Upper lobe of left lung (tissue), 6 donors: ENCODE measurements at regions not wholly inside any gene's neighbourhood (a gene's known extent, or its start where the extent isn't known, plus 50 kb on each side); places are given as distances from the start of the nearest gene placed in this dataset.
A peak's percentile ranks its signal among the peaks of the same experiment; 100 is the strongest.
"Not testable (repeated sequence)": the region's sequence is repeated elsewhere in the genome, so short reads cannot be mapped to it uniquely, and the experiment has no call there.

ENCODE experiments used
- ATAC-seq, 2 donors: fragments of 200-7000 bp; cut with Tn5 transposase; one replicate each; pipeline ENCODE4 v1.9.1; 2022; ENCODE audit warnings: mild to moderate bottlenecking in 2 of 2, moderate library complexity in 2 of 2; ENCODE audit not compliant: low FRiP score in 2 of 2
- DNase-seq, 2 donors: peaks; one replicate each; pipeline ENCODE4 v3.0.0-alpha.2; 2019 to 2020
- H3K27ac ChIP-seq, 4 donors: fragments of 200-600 bp; sonication (generic); one replicate each; pipeline ENCODE4 v1.5.1; 2016 to 2019
- H3K27me3 ChIP-seq, 4 donors: fragments of 200-600 bp; sonication (generic); one replicate each; pipeline ENCODE4 v1.5.1; 2017 to 2019
- H3K36me3 ChIP-seq, 4 donors: fragments of 200-600 bp; sonication (generic); one replicate each; pipeline ENCODE4 v1.5.1; 2016 to 2019
- H3K4me1 ChIP-seq, 4 donors: fragments of 200-600 bp; sonication (generic); one replicate each; pipeline ENCODE4 v1.5.1; 2018 to 2019
- H3K4me3 ChIP-seq, 4 donors: fragments of 200-600 bp; sonication (generic); one replicate each; pipeline ENCODE4 v1.5.1; 2017 to 2019; ENCODE audit warnings: mild to moderate bottlenecking in 2 of 4, moderate library complexity in 1 of 4
- H3K9me3 ChIP-seq, 4 donors: fragments of 200-600 bp; sonication (generic); one replicate each; pipeline ENCODE4 v1.5.1; 2018 to 2019
- EP300 ChIP-seq, 4 donors: sonication (generic); formaldehyde crosslinking; IDR thresholded peaks; one replicate each; pipeline ENCODE4 v1.5.1; 2017; ENCODE audit warnings: antibody characterized with exemption in 4 of 4, control low read depth in 2 of 4
- POLR2A ChIP-seq, 4 donors: fragments of 450-650 bp; IDR thresholded peaks; one replicate each; pipeline ENCODE4 v1.5.1; 2016 to 2017; ENCODE audit warnings: antibody characterized with exemption in 4 of 4, mild to moderate bottlenecking in 2 of 4
- POLR2AphosphoS5 ChIP-seq, 2 donors: sonication (generic); formaldehyde crosslinking; IDR thresholded peaks; one replicate each; pipeline ENCODE4 v1.5.1; 2017; ENCODE audit warnings: antibody characterized with exemption in 2 of 2
- WGBS, 2 donors: methylation state at CpG; one replicate each; pipeline ENCODE4 v1.1.5; 2017 to 2018; 5-methylcytosine and 5-hydroxymethylcytosine counted together
- TF ChIP-seq, protein P1 (sequence below), 6 experiments: fragments of 450-650 bp in 4 of 6; fragments of 200-600 bp in 2 of 6; sonication (generic) in 2 of 6; IDR thresholded peaks; one replicate each; pipeline ENCODE4 v1.5.1; 2016 to 2019; ENCODE audit warnings: antibody characterized with exemption in 6 of 6
- donor health status: DM: no; HTN: no; CAD: no; lungs with moderate emphysema.
- donor health status: DM: no; HTN: yes; CAD: no; lungs with severe emphysema.

DNA sequence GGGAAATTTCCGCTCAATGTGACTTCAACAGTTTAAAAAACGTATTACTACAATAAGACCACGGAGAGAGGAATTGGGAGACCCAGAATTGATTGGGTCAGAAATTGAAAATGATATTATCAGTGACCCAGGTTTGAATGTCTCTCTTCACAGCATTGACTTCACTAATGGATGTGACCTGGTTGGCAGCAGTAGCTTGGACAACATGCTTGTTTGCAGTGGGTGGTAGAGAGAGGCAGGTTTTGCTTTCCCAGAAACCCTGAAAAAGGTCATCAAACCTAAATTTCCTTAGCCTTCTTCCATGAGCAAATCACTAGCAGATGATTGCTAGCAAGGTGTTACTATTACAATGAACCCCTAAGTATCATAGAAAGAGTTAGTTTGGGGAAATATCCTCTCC lies 89.7 kb upstream of the ANTXRL start:
- no peak for DNase-seq
- no peaks in the 10 kb centered on the region for H3K9me3 ChIP-seq
- no peak for ATAC-seq
- H3K4me3 ChIP-seq, result no peak overlapping the region
- no peaks in the 10 kb centered on the region for H3K27me3 ChIP-seq
- H3K36me3 ChIP-seq, result no peaks in the 10 kb centered on the region
- TF ChIP-seq, protein P1, sequence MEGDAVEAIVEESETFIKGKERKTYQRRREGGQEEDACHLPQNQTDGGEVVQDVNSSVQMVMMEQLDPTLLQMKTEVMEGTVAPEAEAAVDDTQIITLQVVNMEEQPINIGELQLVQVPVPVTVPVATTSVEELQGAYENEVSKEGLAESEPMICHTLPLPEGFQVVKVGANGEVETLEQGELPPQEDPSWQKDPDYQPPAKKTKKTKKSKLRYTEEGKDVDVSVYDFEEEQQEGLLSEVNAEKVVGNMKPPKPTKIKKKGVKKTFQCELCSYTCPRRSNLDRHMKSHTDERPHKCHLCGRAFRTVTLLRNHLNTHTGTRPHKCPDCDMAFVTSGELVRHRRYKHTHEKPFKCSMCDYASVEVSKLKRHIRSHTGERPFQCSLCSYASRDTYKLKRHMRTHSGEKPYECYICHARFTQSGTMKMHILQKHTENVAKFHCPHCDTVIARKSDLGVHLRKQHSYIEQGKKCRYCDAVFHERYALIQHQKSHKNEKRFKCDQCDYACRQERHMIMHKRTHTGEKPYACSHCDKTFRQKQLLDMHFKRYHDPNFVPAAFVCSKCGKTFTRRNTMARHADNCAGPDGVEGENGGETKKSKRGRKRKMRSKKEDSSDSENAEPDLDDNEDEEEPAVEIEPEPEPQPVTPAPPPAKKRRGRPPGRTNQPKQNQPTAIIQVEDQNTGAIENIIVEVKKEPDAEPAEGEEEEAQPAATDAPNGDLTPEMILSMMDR (IDR thresholded peaks at IDR 0.05), result no peak
- TF ChIP-seq EP300 (IDR thresholded peaks at IDR 0.05) (no peak), POLR2AphosphoS5 (IDR thresholded peaks at IDR 0.05) (no peak)
- H3K4me1 ChIP-seq, result no peaks in the 10 kb centered on the region
- no peak overlapping the region for H3K27ac ChIP-seq
- WGBS, 2 donors, result 91 to 92% methylated on average over 3 of the region's 3 CpGs

DNA sequence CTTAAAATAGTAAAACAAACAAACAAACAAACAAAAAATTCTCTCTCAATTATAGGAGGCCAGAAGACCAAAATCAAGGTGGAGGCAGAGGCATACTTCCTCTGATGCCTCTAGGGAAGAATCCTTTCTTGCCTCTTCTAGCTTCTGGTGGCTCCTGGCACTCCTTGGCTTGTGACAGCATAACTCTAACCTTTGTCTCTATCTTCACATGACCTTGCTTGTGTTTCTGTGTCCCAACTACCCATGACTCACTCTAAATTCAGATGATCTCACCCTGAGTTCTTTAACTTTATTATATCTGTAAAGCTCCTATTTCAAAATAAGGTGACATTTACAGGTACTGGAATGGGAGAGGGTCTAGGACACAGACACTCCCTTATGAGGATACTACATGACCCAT lies 88.3 kb upstream of the ANTXRL start:
- H3K27ac ChIP-seq, result no peak overlapping the region
- ATAC-seq (no peak), DNase-seq (no peak)
- H3K9me3 ChIP-seq, result no peaks in the 10 kb centered on the region
- no peaks in the 10 kb centered on the region for H3K36me3 ChIP-seq
- TF ChIP-seq POLR2AphosphoS5 (IDR thresholded peaks at IDR 0.05), result no peak
- TF ChIP-seq, protein P1 (IDR thresholded peaks at IDR 0.05), result no peak
- no peak for TF ChIP-seq POLR2A (IDR thresholded peaks at IDR 0.05)
- no peak for TF ChIP-seq EP300 (IDR thresholded peaks at IDR 0.05)
- no peaks in the 10 kb centered on the region for H3K4me1 ChIP-seq
- no peaks in the 10 kb centered on the region for H3K27me3 ChIP-seq
- H3K4me3 ChIP-seq, result no peak overlapping the region

DNA sequence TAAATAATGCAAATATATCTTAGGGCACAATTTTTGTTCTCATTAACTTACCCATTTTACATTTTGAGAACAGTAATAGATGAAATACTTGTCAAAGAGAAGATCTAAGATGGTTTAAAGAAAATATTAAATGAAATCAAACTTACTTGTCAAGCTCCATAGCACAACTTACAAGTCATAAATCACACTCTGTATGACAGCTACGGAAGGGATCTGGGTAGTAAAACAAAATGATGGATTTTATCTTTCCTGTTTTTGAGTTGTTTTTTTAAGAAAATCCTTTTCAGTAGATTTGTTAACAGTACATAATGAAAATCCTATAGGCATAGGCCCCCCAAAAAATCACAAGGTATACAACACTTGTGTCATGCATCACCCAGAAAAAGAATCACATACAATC lies 84.4 kb upstream of the ANTXRL start:
- not testable (repeated sequence) for H3K9me3 ChIP-seq, H3K4me3 ChIP-seq, H3K27me3 ChIP-seq, H3K4me1 ChIP-seq, H3K27ac ChIP-seq, ATAC-seq, DNase-seq, H3K36me3 ChIP-seq
- WGBS, 2 donors, result 49 to 68% methylated on average over 1 of the region's 1 CpG

DNA sequence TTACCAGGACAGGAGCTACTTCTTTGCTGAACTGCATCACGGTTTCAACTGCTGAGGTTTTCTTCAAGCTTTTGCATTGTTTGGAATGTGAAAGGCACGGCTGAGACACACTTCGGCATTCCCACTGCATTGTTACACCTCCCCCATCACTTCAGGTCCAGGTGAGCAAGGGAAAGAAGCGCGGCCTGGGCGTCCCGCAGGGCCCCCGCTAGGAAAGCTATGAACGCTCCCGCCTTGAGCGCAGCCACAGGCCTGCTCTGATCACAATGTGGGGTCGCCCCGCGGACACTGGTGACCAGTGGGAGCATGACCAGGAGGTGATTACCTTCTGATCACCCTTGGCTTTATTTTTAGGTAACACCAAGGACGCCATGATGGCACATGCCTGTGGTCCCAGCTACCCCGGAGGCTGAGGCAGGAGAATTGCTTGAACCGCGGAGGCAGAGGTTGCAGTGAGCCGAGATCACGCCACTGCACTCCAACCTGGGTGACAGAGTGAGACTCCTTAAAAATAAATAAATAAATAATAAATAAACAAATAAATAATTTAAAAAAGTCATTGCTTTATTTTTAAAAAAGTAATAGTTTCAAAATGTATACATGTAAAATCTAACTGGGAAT lies 82.2 kb upstream of the ANTXRL start:
- peak in 1 of 2 donors; percentile 56 for DNase-seq
- ATAC-seq, H3K4me3 ChIP-seq, H3K27ac ChIP-seq, H3K36me3 ChIP-seq, H3K4me1 ChIP-seq, H3K9me3 ChIP-seq, H3K27me3 ChIP-seq: not testable (repeated sequence)
- 91 to 92% methylated on average over 20 of the region's 20 CpGs for WGBS, 2 donors

DNA sequence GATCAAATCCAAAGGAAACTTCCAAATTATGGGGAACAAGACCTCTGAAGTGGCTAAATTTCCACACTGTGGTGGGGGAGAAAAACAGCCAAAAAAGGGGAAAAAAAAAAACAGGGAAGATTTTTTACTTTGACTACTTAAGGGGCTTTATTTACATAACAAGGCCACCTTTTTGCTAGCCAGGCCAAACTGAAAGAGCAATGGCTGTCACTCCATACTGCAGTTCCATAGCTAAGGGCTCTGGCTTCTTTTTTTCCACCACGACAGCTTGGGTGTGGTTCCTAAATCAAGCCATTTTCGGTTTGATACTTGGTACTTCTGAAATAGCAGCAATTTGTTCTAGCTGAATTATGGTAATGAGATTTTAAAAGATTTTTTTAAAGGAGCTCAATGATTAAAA lies 76.4 kb upstream of the ANTXRL start:
- no CpG with 5 or more reads among the region's 2 CpGs for WGBS, 2 donors
- not testable (repeated sequence) for DNase-seq

DNA sequence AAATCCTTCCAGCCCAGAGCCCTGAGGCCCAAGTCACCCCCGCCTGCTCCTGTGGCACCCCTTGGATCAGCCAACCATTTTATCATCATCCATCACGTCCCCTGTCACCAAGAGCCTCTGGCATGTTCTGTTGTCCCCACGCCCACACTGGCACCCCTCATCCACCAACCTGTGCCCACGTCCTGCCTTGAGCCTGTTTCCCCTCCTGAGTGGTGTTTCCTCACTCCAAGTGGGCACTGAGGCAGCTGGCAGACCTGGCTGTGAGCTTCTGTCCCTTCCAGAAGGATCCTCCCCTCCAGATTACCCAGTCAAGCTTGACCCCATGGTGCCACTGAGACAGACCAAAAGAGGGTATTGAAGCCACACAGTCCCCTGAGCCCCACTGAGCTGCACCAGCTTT lies 71.4 kb upstream of the ANTXRL start:
- Histone ChIP-seq H3K4me1 (no peaks in the 10 kb centered on the region), H3K36me3 (no peaks in the 10 kb centered on the region), H3K9me3 (no peaks in the 10 kb centered on the region), H3K27me3 (no peaks in the 10 kb centered on the region), H3K4me3 (no peak overlapping the region), H3K27ac (no peak overlapping the region)
- TF ChIP-seq EP300 (IDR thresholded peaks at IDR 0.05), result no peak
- TF ChIP-seq POLR2A (IDR thresholded peaks at IDR 0.05), result no peak
- TF ChIP-seq POLR2AphosphoS5 (IDR thresholded peaks at IDR 0.05), result no peak
- TF ChIP-seq, protein P1 (IDR thresholded peaks at IDR 0.05), result no peak
- 75 to 77% methylated on average over 3 to 4 of the region's 4 CpGs for WGBS, 2 donors
- no peak for DNase-seq
- ATAC-seq, result no peak

More for the DNA sequence above, 76.4 kb upstream of the ANTXRL start:
- not testable (repeated sequence) for H3K27me3 ChIP-seq, H3K4me1 ChIP-seq, ATAC-seq, H3K36me3 ChIP-seq, H3K27ac ChIP-seq, H3K4me3 ChIP-seq, H3K9me3 ChIP-seq
